ENCODE measurements at regions not wholly inside any gene's neighbourhood (a gene's known extent, or its start where the extent isn't known, plus 50 kb on each side); places are given as distances from the start of the nearest gene placed in this dataset.
"Not testable (repeated sequence)": the region's sequence is repeated elsewhere in the genome, so short reads cannot be mapped to it uniquely, and the experiment has no call there.

DNA sequence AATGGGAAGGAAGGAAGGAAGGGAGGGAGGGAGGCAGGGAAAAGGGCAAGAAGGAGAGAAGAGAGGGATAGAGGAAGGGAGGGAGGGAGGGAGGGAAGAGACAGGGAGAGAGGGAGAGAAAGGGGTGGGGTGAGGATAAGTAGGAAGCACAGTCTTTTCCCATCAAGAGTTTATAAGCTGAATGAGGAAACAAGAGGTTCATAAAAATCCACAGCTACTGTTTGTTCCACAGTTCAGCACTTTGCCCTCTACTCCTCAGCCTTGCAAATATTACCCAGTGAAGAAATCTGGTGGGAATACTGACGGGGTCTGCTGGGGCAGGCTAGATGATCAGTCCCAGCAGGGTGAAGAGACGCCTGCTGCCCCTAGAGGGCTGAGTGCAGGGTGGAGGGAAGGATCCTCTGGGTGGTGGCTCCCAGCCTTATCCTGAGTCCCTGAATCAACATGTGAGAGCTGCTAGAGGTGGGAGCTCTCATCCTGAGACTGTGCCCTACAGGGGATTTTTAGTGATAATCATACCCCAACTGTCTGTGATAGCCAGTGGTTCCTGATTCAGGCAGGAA is 233.9 kb upstream of the NBPF12 start:
- H3K36me3 Mint-ChIP-seq; DNase-seq; H3K9ac ChIP-seq (ENCODE audit: insufficient read depth, low read length, poor library complexity, severe bottlenecking); H2AFZ ChIP-seq (ENCODE audit: insufficient read depth, low read depth, low read length, poor library complexity, severe bottlenecking); H3K4me1 Mint-ChIP-seq; H3K27ac ChIP-seq (ENCODE audit: low read depth in 1 of 2, low read length in 2 of 2); H3K4me3 ChIP-seq (replicated peaks in 1 of 3; ENCODE audit: low read depth in 2 of 3, low read length in 3 of 3); H3K4me3 Mint-ChIP-seq; H3K79me2 ChIP-seq (ENCODE audit: insufficient read depth, low read length); H3K27me3 Mint-ChIP-seq (ENCODE audit: low read depth in 3 of 3); H3K4me1 ChIP-seq (ENCODE audit: control insufficient read depth in 1 of 2, insufficient read depth in 2 of 2, low read length in 2 of 2); H3K36me3 ChIP-seq (replicated peaks in 1 of 2; ENCODE audit: control insufficient read depth in 1 of 2, insufficient read depth in 2 of 2, low read length in 2 of 2); H3K4me2 ChIP-seq (replicated peaks; ENCODE audit: extremely low read depth, low read length, poor library complexity, severe bottlenecking); H3K9me3 ChIP-seq (replicated peaks in 1 of 2; ENCODE audit: control insufficient read depth in 1 of 2, insufficient read depth in 1 of 2, low read length in 2 of 2); H3K27me3 ChIP-seq (ENCODE audit: control insufficient read depth in 2 of 2, insufficient read depth in 2 of 2, low read length in 2 of 2); H4K20me1 ChIP-seq (ENCODE audit: insufficient read depth, low read length); H3K27ac Mint-ChIP-seq; H3K9me3 Mint-ChIP-seq; intact Hi-C loops (cut with micrococcal nuclease): not testable (repeated sequence)
- no CpG with 5 or more reads among the region's 2 CpGs for WGBS (ENCODE audit: insufficient coverage)

DNA sequence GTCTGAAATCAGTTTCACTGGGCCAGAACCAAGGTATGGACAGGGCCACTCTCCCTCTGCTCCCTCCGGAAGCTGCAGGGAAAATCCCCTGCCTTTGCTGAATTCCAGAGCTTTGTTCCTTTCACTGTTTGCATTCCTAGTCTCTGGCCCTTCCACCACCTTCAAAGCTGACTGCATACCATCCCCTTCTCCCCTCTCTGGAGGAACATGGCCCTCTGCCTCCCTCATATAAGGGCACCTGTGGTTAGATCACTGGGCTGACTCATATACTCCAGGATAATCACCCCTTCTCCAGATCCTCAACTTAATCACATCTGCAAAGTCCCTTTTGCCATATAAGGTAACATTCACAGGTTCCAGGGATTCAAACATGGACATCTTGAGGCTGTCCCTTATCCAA is 236.8 kb upstream of the NBPF12 start:
- not testable (repeated sequence) for H3K4me1 Mint-ChIP-seq; H2AFZ ChIP-seq (ENCODE audit: insufficient read depth, low read depth, low read length, poor library complexity, severe bottlenecking); H3K9me3 Mint-ChIP-seq

DNA sequence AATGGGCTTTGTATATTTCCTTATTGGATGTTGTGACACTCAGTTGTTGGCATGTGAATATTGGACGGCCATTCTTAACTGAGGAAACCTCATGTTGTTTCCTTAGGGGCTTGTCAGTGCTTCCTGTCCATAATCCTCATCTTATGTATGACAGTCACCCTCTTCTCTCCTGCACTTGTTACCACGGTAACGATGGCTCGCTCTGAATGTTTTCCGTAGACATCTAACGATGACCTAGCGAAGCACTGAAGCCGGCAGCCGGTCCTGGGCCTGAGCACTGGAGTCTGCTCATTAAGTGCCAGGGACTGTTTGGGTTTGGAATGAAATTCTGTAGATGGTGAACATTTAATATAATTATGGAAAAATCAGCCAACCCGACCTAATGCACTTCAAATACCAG is 242.7 kb upstream of the NBPF12 start:
- H3K4me1 ChIP-seq (ENCODE audit: control insufficient read depth in 1 of 2, insufficient read depth in 2 of 2, low read length in 2 of 2); H3K4me1 Mint-ChIP-seq; DNase-seq; H3K36me3 Mint-ChIP-seq; intact Hi-C loops (cut with micrococcal nuclease); H3K36me3 ChIP-seq (replicated peaks in 1 of 2; ENCODE audit: control insufficient read depth in 1 of 2, insufficient read depth in 2 of 2, low read length in 2 of 2); H3K4me3 Mint-ChIP-seq; H3K27ac ChIP-seq (ENCODE audit: low read depth in 1 of 2, low read length in 2 of 2); H3K9me3 Mint-ChIP-seq; H4K20me1 ChIP-seq (ENCODE audit: insufficient read depth, low read length); H3K9me3 ChIP-seq (replicated peaks in 1 of 2; ENCODE audit: control insufficient read depth in 1 of 2, insufficient read depth in 1 of 2, low read length in 2 of 2); H3K4me3 ChIP-seq (replicated peaks in 1 of 3; ENCODE audit: low read depth in 2 of 3, low read length in 3 of 3); H2AFZ ChIP-seq (ENCODE audit: insufficient read depth, low read depth, low read length, poor library complexity, severe bottlenecking); H3K4me2 ChIP-seq (replicated peaks; ENCODE audit: extremely low read depth, low read length, poor library complexity, severe bottlenecking); H3K9ac ChIP-seq (ENCODE audit: insufficient read depth, low read length, poor library complexity, severe bottlenecking); H3K79me2 ChIP-seq (ENCODE audit: insufficient read depth, low read length); H3K27me3 ChIP-seq (ENCODE audit: control insufficient read depth in 2 of 2, insufficient read depth in 2 of 2, low read length in 2 of 2); H3K27ac Mint-ChIP-seq; H3K27me3 Mint-ChIP-seq (ENCODE audit: low read depth in 3 of 3): not testable (repeated sequence)
- WGBS (ENCODE audit: insufficient coverage) = no CpG with 5 or more reads among the region's 10 CpGs

More for the DNA sequence above, 236.8 kb upstream of the NBPF12 start:
- H3K36me3 Mint-ChIP-seq; H3K27me3 ChIP-seq (ENCODE audit: control insufficient read depth in 2 of 2, insufficient read depth in 2 of 2, low read length in 2 of 2); H3K36me3 ChIP-seq (replicated peaks in 1 of 2; ENCODE audit: control insufficient read depth in 1 of 2, insufficient read depth in 2 of 2, low read length in 2 of 2); H3K9me3 ChIP-seq (replicated peaks in 1 of 2; ENCODE audit: control insufficient read depth in 1 of 2, insufficient read depth in 1 of 2, low read length in 2 of 2); H3K4me3 ChIP-seq (replicated peaks in 1 of 3; ENCODE audit: low read depth in 2 of 3, low read length in 3 of 3); H3K9ac ChIP-seq (ENCODE audit: insufficient read depth, low read length, poor library complexity, severe bottlenecking); H3K4me3 Mint-ChIP-seq; H4K20me1 ChIP-seq (ENCODE audit: insufficient read depth, low read length); H3K27ac Mint-ChIP-seq; H3K4me1 ChIP-seq (ENCODE audit: control insufficient read depth in 1 of 2, insufficient read depth in 2 of 2, low read length in 2 of 2); H3K4me2 ChIP-seq (replicated peaks; ENCODE audit: extremely low read depth, low read length, poor library complexity, severe bottlenecking); H3K27me3 Mint-ChIP-seq (ENCODE audit: low read depth in 3 of 3); DNase-seq; intact Hi-C loops (cut with micrococcal nuclease); H3K27ac ChIP-seq (ENCODE audit: low read depth in 1 of 2, low read length in 2 of 2); H3K79me2 ChIP-seq (ENCODE audit: insufficient read depth, low read length): not testable (repeated sequence)
- no CpG with 5 or more reads among the region's 1 CpG for WGBS (ENCODE audit: insufficient coverage)

DNA sequence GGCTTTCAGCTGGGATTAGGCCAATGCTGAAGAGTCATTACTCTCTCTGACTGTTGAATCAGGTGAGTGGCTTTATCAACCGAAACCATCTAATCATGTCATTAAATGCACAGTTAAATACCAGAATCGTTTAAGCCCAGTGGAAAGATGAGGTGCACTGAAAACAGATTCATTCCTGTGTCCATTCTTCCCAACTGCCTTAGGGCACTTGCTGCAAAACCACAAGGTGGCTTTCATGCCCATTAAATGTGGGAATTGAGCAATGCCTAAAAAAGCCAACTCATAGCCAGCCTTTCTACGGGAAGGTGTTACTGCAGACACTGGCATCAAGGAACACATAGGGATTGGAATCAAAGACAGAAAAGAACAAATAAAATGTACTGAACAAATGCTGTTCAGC is 246.3 kb upstream of the NBPF12 start:
- H3K9me3 ChIP-seq (replicated peaks in 1 of 2; ENCODE audit: control insufficient read depth in 1 of 2, insufficient read depth in 1 of 2, low read length in 2 of 2); DNase-seq; H3K27ac ChIP-seq (ENCODE audit: low read depth in 1 of 2, low read length in 2 of 2); H3K4me1 ChIP-seq (ENCODE audit: control insufficient read depth in 1 of 2, insufficient read depth in 2 of 2, low read length in 2 of 2); intact Hi-C loops (cut with micrococcal nuclease); H3K4me1 Mint-ChIP-seq; H3K27ac Mint-ChIP-seq; H3K4me3 Mint-ChIP-seq; H3K79me2 ChIP-seq (ENCODE audit: insufficient read depth, low read length); H4K20me1 ChIP-seq (ENCODE audit: insufficient read depth, low read length); H3K4me3 ChIP-seq (replicated peaks in 1 of 3; ENCODE audit: low read depth in 2 of 3, low read length in 3 of 3); H2AFZ ChIP-seq (ENCODE audit: insufficient read depth, low read depth, low read length, poor library complexity, severe bottlenecking); H3K9ac ChIP-seq (ENCODE audit: insufficient read depth, low read length, poor library complexity, severe bottlenecking); H3K27me3 ChIP-seq (ENCODE audit: control insufficient read depth in 2 of 2, insufficient read depth in 2 of 2, low read length in 2 of 2); H3K36me3 ChIP-seq (replicated peaks in 1 of 2; ENCODE audit: control insufficient read depth in 1 of 2, insufficient read depth in 2 of 2, low read length in 2 of 2); H3K27me3 Mint-ChIP-seq (ENCODE audit: low read depth in 3 of 3); H3K9me3 Mint-ChIP-seq; H3K36me3 Mint-ChIP-seq; H3K4me2 ChIP-seq (replicated peaks; ENCODE audit: extremely low read depth, low read length, poor library complexity, severe bottlenecking): not testable (repeated sequence)
- no CpG with 5 or more reads among the region's 3 CpGs for WGBS (ENCODE audit: insufficient coverage)
